ENCODE measurements at regions not wholly inside any gene's neighbourhood (a gene's known extent, or its start where the extent isn't known, plus 50 kb on each side); places are given as distances from the start of the nearest gene placed in this dataset.

- no peak for DNase-seq
Measured at GRCh38 chr7:32262315-32262714, 192.1 kb upstream of the PDE1C start.

GRCh38 chr7:32259931-32260596 lies 189.9 kb upstream of the PDE1C start:
- no peak for DNase-seq

- no peak for DNase-seq
Measured at GRCh38 chr7:32258265-32258664, 188.1 kb upstream of the PDE1C start.

DNA sequence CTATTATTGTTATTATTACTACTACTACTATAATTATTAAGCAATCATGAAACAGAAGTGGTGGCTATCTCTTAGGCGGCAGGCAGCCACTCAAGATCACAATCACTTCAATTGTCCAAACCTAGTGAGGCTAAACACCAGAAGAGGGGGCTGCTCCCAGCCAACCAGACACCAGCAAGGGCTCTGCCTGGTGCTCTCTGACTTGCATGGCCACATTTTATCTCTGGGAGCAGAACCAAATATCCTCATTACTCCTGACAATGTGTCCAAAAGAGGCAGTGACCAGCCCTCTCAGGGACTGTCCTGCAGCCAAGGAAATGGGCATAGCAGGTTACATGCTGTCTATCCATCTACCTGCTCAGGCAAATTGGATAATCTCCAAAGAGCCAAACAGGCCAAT lies 187.4 kb upstream of the PDE1C start:
- no peak for DNase-seq

DNA sequence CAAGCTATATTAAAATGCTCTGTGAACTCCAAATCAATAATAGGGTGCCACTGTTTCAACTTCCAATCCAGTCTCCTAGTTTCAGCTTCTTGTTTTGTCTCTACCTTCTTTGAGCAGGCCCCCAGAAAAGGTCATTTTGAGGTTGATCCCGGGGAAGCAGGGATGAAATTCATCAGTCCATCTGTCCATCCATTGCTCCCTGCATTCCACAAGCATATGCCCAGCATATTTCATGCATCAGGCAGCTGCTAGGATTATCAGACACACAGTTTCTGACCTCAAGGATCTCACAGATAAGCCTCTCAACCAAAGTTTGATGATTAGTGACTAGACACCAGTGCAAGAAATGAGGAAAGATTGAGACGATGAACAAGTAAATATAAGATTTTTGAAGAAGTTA lies 186.6 kb upstream of the PDE1C start:
- DNase-seq = no peak

- DNase-seq = no peak
Measured at GRCh38 chr7:32256376-32256775, 186.2 kb upstream of the PDE1C start.

DNA sequence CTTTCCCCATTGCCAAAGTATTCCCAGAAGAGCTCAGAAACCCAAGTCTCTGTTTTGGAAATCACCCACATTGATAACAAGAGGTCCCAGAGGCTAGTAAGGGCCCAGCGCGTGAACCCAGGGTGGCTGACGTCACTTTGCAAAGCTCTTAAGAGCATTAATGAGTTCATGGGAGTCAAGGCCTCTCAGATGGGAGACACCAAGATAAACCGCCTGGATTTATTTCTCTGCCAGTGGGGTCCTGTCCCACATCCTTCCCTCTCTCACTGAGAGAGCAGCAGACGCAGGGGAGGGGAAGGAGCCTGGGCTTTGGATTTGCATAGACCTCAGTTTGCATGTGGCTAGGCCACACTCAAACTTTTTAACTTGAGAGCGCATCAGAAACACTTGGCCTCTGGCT lies 184.8 kb upstream of the PDE1C start:
- DNase-seq = no peak

GRCh38 chr7:32253299-32253698 lies 183.1 kb upstream of the PDE1C start:
- DNase-seq = no peak

- no peak for DNase-seq
Measured at GRCh38 chr7:32251659-32252058, 181.5 kb upstream of the PDE1C start.

GRCh38 chr7:32250471-32251260 lies 180.5 kb upstream of the PDE1C start:
- DNase-seq = no peak

DNA sequence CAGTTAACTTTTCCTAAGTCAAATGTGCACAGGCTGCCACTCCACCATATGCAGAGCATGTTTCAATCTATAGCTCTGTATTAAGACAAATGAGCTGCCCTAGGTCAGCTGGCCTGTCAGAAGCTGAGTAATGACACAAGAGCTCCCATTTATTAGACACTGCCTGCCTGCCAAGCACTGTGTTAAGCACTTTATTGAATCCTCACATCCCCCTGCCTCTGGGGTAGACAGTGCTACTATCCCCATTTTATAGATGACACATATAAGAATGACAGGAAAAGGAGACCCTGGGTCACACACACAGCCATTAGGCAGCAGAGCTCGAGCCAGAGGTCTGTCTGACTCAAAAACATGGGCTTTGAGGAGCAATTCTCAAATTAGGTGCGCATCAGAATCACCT lies 179.8 kb upstream of the PDE1C start:
- DNase-seq = no peak

GRCh38 chr7:32248522-32248921 lies 178.3 kb upstream of the PDE1C start:
- no peak for DNase-seq

GRCh38 chr7:32244806-32245345 lies 174.7 kb upstream of the PDE1C start:
- DNase-seq = no peak

GRCh38 chr7:32243687-32244290 lies 173.6 kb upstream of the PDE1C start:
- no peak for DNase-seq

DNA sequence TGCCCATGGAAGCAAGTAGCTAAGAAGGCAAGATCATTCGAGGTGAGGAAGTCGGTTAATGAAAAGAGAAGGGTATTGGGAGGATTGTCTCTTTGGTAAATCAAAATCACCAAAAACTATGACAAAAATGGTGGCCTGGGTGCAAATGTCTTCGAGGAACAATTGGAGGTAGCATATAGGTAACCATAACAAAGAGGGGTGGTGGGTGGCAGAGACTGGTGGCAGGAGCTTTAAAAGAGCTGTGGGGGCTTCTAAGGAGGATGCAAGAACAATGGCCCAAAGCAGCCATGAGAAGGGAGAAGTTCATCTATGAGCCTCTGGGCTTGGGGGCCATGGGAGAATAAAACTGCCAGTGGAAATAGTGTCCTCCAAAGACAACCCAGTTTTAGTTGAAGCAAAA lies 172.2 kb upstream of the PDE1C start:
- DNase-seq = no peak

- DNase-seq = no peak
Measured at GRCh38 chr7:32241636-32242035, 171.4 kb upstream of the PDE1C start.

DNA sequence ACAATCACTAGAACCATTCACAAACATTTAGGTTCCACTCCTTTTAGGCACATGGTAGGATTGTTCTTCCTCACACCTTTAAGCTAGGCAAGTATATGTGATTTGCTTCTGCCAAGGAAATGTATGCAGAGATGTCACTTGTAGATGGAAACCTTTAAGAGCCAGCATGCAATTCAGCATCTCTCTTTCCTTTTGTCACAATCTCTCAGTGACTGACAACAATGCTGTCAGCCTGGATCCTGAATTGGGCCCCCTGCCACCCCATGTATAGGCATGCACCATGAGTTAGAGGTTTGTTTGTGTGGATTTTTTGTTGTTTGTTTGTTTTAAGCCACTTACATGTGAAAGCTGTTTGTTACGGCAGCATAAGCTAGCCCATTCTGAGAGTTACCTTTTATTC lies 169.6 kb upstream of the PDE1C start:
- no peak for DNase-seq

- no peak for DNase-seq
Measured at GRCh38 chr7:32228601-32229000, 158.4 kb upstream of the PDE1C start.

DNA sequence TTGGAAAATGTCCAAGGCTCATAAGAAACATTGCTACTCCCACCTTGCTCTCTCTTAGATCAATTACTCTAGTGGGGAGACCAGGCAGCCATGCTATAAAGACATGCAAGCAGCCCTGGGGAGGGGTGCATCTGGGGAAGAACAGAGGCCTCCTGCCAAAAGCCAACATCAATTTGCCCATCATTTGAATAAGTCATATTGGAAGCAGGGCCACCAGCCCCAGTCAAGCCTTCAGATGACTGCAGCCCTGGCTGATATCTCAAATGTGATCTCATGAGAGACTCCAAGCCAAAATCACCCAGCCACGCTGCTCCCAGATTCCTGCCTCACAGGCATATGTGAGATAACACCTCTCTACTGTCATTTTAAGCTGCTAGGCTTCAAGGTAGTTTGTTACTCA lies 157.5 kb upstream of the PDE1C start:
- no peak for DNase-seq

- DNase-seq = no peak
Measured at GRCh38 chr7:32224276-32224675, 154.1 kb upstream of the PDE1C start.

GRCh38 chr7:32223721-32224120 lies 153.5 kb upstream of the PDE1C start:
- no peak for DNase-seq

GRCh38 chr7:32223071-32223650 lies 153.0 kb upstream of the PDE1C start:
- no peak for DNase-seq

DNA sequence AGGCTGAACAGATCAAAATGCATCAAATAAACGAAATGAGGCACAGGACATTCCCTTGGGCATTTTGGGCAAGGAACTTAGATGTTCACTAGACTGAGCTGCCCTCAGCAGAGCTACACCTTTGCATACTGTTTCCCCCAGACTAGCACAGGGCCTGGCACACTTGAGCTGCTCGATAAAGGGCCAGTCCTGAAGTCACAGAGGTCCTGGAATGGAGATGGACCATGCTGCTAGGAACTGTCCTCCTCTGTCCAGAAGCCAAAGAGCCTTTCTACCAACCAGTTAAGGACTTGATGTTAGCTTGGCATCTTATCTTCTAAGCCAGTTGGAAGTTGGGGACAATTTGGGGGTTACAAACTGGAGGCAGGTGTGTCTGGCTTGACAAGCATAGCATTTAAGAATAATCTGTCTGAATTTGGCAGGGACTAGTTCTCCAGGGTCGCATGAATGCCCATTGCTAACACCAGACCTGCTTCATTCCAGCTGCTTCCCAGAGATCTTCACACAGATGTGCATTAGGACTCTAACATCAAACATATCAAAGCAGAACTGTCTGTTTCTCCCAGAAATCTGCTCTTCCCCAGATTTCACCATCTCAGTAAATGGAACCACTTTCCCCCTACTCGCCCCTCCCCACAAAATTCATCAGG lies 152.2 kb upstream of the PDE1C start:
- DNase-seq = no peak

Data from inflammatory macrophage treated with lipopolysaccharide for 1 hour (primary cell).